ENCODE measurements at regions not wholly inside any gene's neighbourhood (a gene's known extent, or its start where the extent isn't known, plus 50 kb on each side); places are given as distances from the start of the nearest gene placed in this dataset.

GRCh38 chr2:120898961-120899750 lies 163.5 kb downstream of the GLI2 start:
- peak in 1 of 2 experiments; percentile 8 for DNase-seq
- no peak for TF ChIP-seq POLR2A (IDR thresholded peaks at IDR 0.05; ENCODE audit: low read length)
- no peak for TF ChIP-seq GATA1 (IDR thresholded peaks at IDR 0.05; ENCODE audit: low read depth, low read length)

- TF ChIP-seq GATA1 (IDR thresholded peaks at IDR 0.05; ENCODE audit: low read depth, low read length), result no peak
- no peak for TF ChIP-seq POLR2A (IDR thresholded peaks at IDR 0.05; ENCODE audit: low read length)
These were observed 164.1 kb downstream of the GLI2 start for GRCh38 chr2:120899771-120900170.

DNA sequence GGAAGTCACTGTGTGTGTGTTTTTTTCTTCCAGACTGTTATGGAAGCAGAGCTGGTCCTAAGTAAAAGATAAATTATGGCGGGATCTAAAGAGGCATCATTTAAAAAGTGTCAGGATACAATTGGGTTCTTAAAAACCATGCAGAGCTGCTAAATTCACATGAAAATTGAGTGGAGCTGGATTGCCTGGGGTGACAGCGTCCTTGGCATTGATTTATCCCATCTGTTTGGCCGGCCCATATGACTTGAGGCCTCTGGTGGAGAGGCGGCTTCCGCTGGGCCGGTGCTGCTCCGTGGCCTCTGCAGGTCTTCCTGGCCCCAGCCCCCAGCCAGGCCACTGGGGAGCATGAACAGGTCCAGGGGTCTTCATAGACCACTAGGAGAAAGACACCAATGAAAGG lies 165.5 kb downstream of the GLI2 start:
- TF ChIP-seq POLR2A (IDR thresholded peaks at IDR 0.05; ENCODE audit: low read length) (no peak), GATA1 (IDR thresholded peaks at IDR 0.05; ENCODE audit: low read depth, low read length) (no peak)

More at GRCh38 chr2:120899771-120900170, 164.1 kb downstream of the GLI2 start:
- no peak for DNase-seq

DNA sequence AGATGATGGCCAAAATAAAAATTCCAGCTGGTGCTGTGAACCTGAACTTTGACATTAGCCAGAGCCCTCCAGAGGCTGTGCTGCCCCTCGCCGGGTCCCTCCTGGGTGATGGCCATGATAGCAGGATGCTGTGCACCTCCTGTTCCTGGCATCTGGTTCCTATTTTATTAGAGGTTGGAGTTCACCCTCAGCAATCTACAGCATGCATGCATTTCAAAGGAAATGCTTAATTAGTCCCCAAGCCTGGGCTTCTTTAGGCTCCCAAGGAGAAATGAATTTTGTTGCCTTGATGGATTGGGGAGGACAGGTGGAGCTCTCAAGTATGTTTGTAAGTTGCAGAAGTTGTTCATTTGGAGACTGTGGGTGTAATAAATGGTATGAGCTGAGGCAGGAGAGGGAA lies 166.9 kb downstream of the GLI2 start:
- TF ChIP-seq POLR2A (IDR thresholded peaks at IDR 0.05; ENCODE audit: low read length) (no peak), GATA1 (IDR thresholded peaks at IDR 0.05; ENCODE audit: low read depth, low read length) (no peak)
- no peak for DNase-seq

More for the DNA sequence above, 165.5 kb downstream of the GLI2 start:
- DNase-seq, result no peak

GRCh38 chr2:120904379-120904778 lies 168.7 kb downstream of the GLI2 start:
- DNase-seq, result no peak
- TF ChIP-seq GATA1 (IDR thresholded peaks at IDR 0.05; ENCODE audit: low read depth, low read length) (no peak), POLR2A (IDR thresholded peaks at IDR 0.05; ENCODE audit: low read length) (no peak)

DNA sequence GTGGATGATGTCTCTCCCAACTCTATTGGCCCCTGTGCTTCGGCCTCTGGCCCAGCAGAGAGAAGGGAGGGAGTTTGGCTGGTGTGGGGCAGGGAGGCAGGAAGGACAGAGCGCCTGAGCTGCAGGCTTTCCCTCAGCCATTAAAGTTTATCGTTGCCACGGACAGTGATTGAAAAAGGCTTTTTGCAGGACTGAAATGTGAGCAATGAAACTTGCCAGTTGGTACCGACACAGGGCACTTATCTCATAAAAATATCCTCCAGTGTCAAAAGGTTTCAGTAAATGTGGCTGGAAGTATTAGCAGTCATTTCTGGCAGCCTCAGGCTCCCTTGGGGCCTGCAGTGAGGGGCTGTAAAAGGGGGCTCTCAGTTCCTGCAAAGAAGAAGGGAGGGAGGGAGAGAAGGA lies 169.2 kb downstream of the GLI2 start:
- no peak for DNase-seq
- TF ChIP-seq POLR2A (IDR thresholded peaks at IDR 0.05; ENCODE audit: low read length) (no peak), GATA1 (IDR thresholded peaks at IDR 0.05; ENCODE audit: low read depth, low read length) (no peak)

DNA sequence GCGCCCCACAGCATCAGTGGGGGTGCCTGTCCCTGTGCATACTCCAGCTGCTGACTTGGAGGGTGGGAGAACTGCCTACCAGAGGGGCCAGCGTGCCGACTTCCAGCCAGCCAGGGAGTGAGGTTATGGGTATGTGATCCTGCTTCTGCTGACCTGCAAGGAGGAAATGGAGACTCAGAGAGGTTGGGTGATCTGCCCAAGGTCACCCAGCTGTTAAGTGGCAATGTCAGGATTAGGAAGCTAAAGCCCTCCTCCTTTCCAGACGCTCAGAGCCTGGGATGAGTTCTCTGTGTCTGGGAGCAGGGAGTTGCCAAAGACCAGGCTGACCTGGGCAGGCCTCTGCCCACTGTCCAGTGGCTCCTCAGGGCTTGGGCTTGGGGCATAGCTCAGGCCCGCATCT lies 169.6 kb downstream of the GLI2 start:
- no peak for DNase-seq
- TF ChIP-seq POLR2A (IDR thresholded peaks at IDR 0.05; ENCODE audit: low read length) (no peak), GATA1 (IDR thresholded peaks at IDR 0.05; ENCODE audit: low read depth, low read length) (no peak)

- TF ChIP-seq GATA1 (IDR thresholded peaks at IDR 0.05; ENCODE audit: low read depth, low read length) (no peak), POLR2A (IDR thresholded peaks at IDR 0.05; ENCODE audit: low read length) (no peak)
These were observed 170.3 kb downstream of the GLI2 start for GRCh38 chr2:120905824-120906571.

GRCh38 chr2:120906914-120907313 lies 171.2 kb downstream of the GLI2 start:
- DNase-seq, result no peak
- TF ChIP-seq GATA1 (IDR thresholded peaks at IDR 0.05; ENCODE audit: low read depth, low read length) (no peak), POLR2A (IDR thresholded peaks at IDR 0.05; ENCODE audit: low read length) (no peak)

More at GRCh38 chr2:120905824-120906571, 170.3 kb downstream of the GLI2 start:
- DNase-seq, result no peak

DNA sequence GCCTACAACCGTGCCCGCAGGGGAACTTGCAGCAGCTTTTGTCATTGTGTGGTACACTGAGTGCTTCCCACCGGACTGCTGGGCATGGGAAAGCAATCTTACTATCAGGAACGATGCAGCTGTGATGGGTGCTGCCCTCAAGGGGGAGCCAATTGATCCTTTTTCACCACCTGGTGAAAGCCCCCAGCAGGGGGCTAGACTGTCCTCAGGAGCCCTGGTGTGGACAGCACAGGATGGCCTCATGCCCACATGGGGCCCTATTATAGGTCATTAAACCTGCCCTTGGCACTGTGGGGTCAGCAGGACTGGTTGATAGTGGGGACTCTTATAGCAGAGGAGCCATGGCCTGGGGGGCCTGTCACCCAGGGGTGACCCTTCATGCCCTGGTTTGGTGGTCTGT lies 172.2 kb downstream of the GLI2 start:
- no peak for TF ChIP-seq POLR2A (IDR thresholded peaks at IDR 0.05; ENCODE audit: low read length)
- no peak for TF ChIP-seq GATA1 (IDR thresholded peaks at IDR 0.05; ENCODE audit: low read depth, low read length)

GRCh38 chr2:120908314-120908975 lies 172.8 kb downstream of the GLI2 start:
- DNase-seq, result no peak
- TF ChIP-seq GATA1 (IDR thresholded peaks at IDR 0.05; ENCODE audit: low read depth, low read length) (no peak), POLR2A (IDR thresholded peaks at IDR 0.05; ENCODE audit: low read length) (no peak)

More for the DNA sequence above, 172.2 kb downstream of the GLI2 start:
- DNase-seq, result no peak

DNA sequence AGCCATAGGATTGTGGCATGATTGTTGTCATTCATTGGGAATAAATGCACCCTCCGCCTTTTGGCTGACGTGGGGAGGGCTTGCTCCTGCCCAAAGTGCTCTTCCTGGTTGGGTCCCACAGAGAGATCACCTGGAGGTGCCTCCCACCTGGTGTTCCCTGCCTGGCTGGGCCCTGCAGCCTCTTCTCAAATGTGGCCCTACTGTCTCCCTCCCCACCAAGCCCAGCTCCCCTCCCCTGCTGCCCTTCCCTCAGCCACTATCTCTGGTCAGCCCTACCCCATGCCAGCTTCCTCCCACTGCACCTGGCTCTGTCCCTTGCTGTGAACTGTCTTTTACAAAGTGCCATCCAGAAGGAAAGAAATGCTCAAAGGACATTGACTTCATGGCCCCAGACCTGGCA lies 173.4 kb downstream of the GLI2 start:
- no peak for DNase-seq
- TF ChIP-seq POLR2A (IDR thresholded peaks at IDR 0.05; ENCODE audit: low read length) (no peak), GATA1 (IDR thresholded peaks at IDR 0.05; ENCODE audit: low read depth, low read length) (no peak)

DNA sequence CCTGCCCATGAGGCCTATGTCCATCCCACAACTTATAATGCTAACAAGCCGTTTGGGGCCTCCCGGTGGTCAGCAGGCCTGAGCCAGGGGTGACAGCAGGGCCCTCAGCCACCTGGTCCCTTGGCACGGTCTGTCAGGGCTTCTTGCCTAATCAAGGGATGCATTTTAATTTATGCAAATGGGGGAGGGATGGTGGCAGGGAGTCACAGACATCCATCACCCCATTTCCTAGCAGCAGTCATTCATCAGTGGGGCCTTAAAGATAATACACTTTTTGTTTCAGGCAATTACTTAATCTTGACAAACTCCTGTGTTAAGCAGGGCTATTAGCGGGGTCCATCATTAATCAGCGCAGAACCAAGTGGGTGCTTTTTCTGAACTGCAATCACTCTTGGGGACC lies 174.5 kb downstream of the GLI2 start:
- no peak for DNase-seq
- TF ChIP-seq POLR2A (IDR thresholded peaks at IDR 0.05; ENCODE audit: low read length) (no peak), GATA1 (IDR thresholded peaks at IDR 0.05; ENCODE audit: low read depth, low read length) (no peak)

Data from erythroblast (primary cell).